ENCODE measurements at regions not wholly inside any gene's neighbourhood (a gene's known extent, or its start where the extent isn't known, plus 50 kb on each side); places are given as distances from the start of the nearest gene placed in this dataset.

GRCh38 chr13:63578796-63579195, 2163.1 kb upstream of the PCDH20 start:
- POLR2A ChIA-PET (ENCODE audit: low non-redundant PET), result no interaction called here
- TF ChIP-seq CTCF (conservative IDR thresholded peaks at IDR 0.05; ENCODE audit: low read depth), result no peak
- DNase-seq (ENCODE audit: low spot score), result no peak
- CTCF ChIA-PET, result no interaction called here
- no peak overlapping the region for H3K27ac ChIP-seq

- no peak overlapping the region for H3K27ac ChIP-seq
- ChIA-PET CTCF (no interaction called here), POLR2A (ENCODE audit: low non-redundant PET) (no interaction called here)
- DNase-seq (ENCODE audit: low spot score), result no peak
- TF ChIP-seq CTCF (conservative IDR thresholded peaks at IDR 0.05; ENCODE audit: low read depth), result no peak
Observed at GRCh38 chr13:63567031-63567430, 2151.4 kb upstream of the PCDH20 start.

GRCh38 chr13:63554157-63554556, 2138.5 kb upstream of the PCDH20 start:
- TF ChIP-seq CTCF (conservative IDR thresholded peaks at IDR 0.05; ENCODE audit: low read depth), result no peak
- no peak overlapping the region for H3K27ac ChIP-seq
- CTCF ChIA-PET, result no interaction called here
- POLR2A ChIA-PET (ENCODE audit: low non-redundant PET), result no interaction called here
- DNase-seq (ENCODE audit: low spot score), result no peak

GRCh38 chr13:63551731-63552130, 2136.1 kb upstream of the PCDH20 start:
- ChIA-PET CTCF (no interaction called here), POLR2A (ENCODE audit: low non-redundant PET) (no interaction called here)
- H3K27ac ChIP-seq, result no peak overlapping the region
- TF ChIP-seq CTCF (conservative IDR thresholded peaks at IDR 0.05; ENCODE audit: low read depth), result no peak
- no peak for DNase-seq (ENCODE audit: low spot score)

GRCh38 chr13:63546524-63546923, 2130.9 kb upstream of the PCDH20 start:
- no peak for DNase-seq (ENCODE audit: low spot score)
- ChIA-PET POLR2A (ENCODE audit: low non-redundant PET) (no interaction called here), CTCF (no interaction called here)
- TF ChIP-seq CTCF (conservative IDR thresholded peaks at IDR 0.05; ENCODE audit: low read depth), result no peak
- H3K27ac ChIP-seq, result no peak overlapping the region

GRCh38 chr13:63542770-63543169, 2127.1 kb upstream of the PCDH20 start:
- no peak for DNase-seq (ENCODE audit: low spot score)
- no peak for TF ChIP-seq CTCF (conservative IDR thresholded peaks at IDR 0.05; ENCODE audit: low read depth)
- no peak overlapping the region for H3K27ac ChIP-seq
- POLR2A ChIA-PET (ENCODE audit: low non-redundant PET), result no interaction called here
- CTCF ChIA-PET, result no interaction called here

- ChIA-PET CTCF (no interaction called here), POLR2A (ENCODE audit: low non-redundant PET) (no interaction called here)
- DNase-seq (ENCODE audit: low spot score), result no peak
- TF ChIP-seq CTCF (conservative IDR thresholded peaks at IDR 0.05; ENCODE audit: low read depth), result no peak
- no peak overlapping the region for H3K27ac ChIP-seq
Observed at GRCh38 chr13:63541336-63541735, 2125.7 kb upstream of the PCDH20 start.
